ENCODE measurements at regions not wholly inside any gene's neighbourhood (a gene's known extent, or its start where the extent isn't known, plus 50 kb on each side); places are given as distances from the start of the nearest gene placed in this dataset.

DNA sequence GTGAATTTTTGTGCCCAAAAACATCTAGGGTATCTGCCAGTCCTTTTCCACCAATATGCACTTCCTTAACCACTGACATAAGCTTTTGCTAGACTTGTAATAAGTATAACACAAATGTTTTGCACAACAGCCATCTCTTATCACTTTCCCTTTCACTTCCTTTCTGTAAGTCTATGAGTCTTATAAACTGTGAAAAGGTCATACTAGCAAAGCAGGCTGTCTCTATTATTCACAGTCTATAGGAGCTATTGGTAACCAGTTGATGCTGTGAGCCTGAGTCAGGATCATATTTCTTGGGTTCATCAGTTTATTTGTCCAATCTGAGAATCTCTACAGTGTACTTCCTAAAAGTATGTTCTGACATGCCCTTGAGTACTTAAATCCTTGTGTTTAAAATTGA is 172.6 kb downstream of the CHRM3 start:
- H3K4me3 ChIP-seq (ENCODE audit: low read depth, low read length, poor library complexity, severe bottlenecking): no peak overlapping the region
- H3K27me3 ChIP-seq (replicated peaks; ENCODE audit: insufficient read depth, low read depth, low read length, poor library complexity): no peaks in the 10 kb centered on the region
- H3K27ac ChIP-seq (ENCODE audit: low read depth, low read length, poor library complexity, severe bottlenecking): no peak overlapping the region
- POLR2A ChIA-PET (ENCODE audit: low non-redundant PET): no interaction called here
- intact Hi-C loops (cut with micrococcal nuclease; ENCODE audit: unreplicated experiment): no loop called here
- no peaks in the 10 kb centered on the region for H3K4me1 ChIP-seq (ENCODE audit: insufficient read depth, low read length, poor library complexity, severe bottlenecking)
- CTCF ChIA-PET: no interaction called here
- no TSS peak for BruUV-seq (replicated peaks)
- TF ChIP-seq, protein P1, sequence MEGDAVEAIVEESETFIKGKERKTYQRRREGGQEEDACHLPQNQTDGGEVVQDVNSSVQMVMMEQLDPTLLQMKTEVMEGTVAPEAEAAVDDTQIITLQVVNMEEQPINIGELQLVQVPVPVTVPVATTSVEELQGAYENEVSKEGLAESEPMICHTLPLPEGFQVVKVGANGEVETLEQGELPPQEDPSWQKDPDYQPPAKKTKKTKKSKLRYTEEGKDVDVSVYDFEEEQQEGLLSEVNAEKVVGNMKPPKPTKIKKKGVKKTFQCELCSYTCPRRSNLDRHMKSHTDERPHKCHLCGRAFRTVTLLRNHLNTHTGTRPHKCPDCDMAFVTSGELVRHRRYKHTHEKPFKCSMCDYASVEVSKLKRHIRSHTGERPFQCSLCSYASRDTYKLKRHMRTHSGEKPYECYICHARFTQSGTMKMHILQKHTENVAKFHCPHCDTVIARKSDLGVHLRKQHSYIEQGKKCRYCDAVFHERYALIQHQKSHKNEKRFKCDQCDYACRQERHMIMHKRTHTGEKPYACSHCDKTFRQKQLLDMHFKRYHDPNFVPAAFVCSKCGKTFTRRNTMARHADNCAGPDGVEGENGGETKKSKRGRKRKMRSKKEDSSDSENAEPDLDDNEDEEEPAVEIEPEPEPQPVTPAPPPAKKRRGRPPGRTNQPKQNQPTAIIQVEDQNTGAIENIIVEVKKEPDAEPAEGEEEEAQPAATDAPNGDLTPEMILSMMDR (conservative IDR thresholded peaks at IDR 0.05; ENCODE audit: low read depth, low read length): no peak
- no peak for TF ChIP-seq EZH2 (IDR thresholded peaks at IDR 0.05; ENCODE audit: borderline replicate concordance, low read depth, low read length, poor library complexity, severe bottlenecking)
- no peak for DNase-seq (ENCODE audit: low spot score)
- H3K9me3 ChIP-seq (ENCODE audit: low read depth, low read length, poor library complexity, severe bottlenecking): no peaks in the 10 kb centered on the region
- no peaks in the 10 kb centered on the region for H3K36me3 ChIP-seq (ENCODE audit: insufficient read depth, low read length, poor library complexity, severe bottlenecking)

DNA sequence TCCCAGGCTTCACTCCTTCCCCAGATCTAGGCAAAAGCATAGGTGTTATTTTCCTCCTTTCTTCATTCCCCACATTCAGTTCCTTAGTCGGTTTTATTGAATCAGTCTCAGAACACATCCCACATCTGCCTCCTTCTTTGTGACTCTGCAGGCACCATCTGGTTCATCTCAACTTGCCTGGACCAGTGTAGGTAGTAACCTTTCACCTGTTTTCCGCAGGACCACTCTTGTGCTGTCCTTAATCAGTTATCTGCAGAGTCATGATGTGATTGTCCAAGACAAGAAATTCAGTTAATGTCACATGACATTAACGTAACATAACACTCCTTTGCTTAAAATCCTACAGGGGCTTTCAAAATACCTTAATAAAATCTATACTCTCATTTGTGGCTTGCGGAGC is 174.6 kb downstream of the CHRM3 start:
- Histone ChIP-seq H3K4me1 (ENCODE audit: insufficient read depth, low read length, poor library complexity, severe bottlenecking) (no peaks in the 10 kb centered on the region), H3K9me3 (ENCODE audit: low read depth, low read length, poor library complexity, severe bottlenecking) (no peaks in the 10 kb centered on the region), H3K36me3 (ENCODE audit: insufficient read depth, low read length, poor library complexity, severe bottlenecking) (no peaks in the 10 kb centered on the region), H3K4me3 (ENCODE audit: low read depth, low read length, poor library complexity, severe bottlenecking) (no peak overlapping the region), H3K27ac (ENCODE audit: low read depth, low read length, poor library complexity, severe bottlenecking) (no peak overlapping the region), H3K27me3 (replicated peaks; ENCODE audit: insufficient read depth, low read depth, low read length, poor library complexity) (no peaks in the 10 kb centered on the region)
- CTCF ChIA-PET: no interaction called here
- intact Hi-C loops (cut with micrococcal nuclease; ENCODE audit: unreplicated experiment): no loop called here
- POLR2A ChIA-PET (ENCODE audit: low non-redundant PET): no interaction called here
- BruUV-seq (replicated peaks): no TSS peak
- DNase-seq (ENCODE audit: low spot score): no peak
- TF ChIP-seq EZH2 (IDR thresholded peaks at IDR 0.05; ENCODE audit: borderline replicate concordance, low read depth, low read length, poor library complexity, severe bottlenecking): no peak
- TF ChIP-seq, protein P1 (conservative IDR thresholded peaks at IDR 0.05; ENCODE audit: low read depth, low read length): no peak

DNA sequence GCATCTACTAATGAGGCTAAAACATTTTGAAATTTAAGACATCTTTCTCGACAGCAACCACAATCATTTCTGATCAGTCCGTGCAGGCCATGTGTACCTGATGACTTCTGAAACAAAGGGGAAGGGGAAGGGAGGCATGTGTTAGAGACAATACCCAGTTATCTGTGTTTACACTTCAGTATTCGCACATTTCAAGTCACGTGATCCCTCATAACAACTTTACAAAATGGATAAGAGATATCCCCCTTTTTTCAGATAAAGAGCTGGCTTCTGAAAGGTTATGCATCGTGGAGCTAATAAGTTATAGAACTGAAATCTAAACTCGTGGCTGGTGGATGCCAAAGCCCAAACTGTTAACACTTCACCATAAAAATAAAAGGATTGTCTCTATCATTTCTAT is 175.7 kb downstream of the CHRM3 start:
- POLR2A ChIA-PET (ENCODE audit: low non-redundant PET): no interaction called here
- CTCF ChIA-PET: no interaction called here
- BruUV-seq (replicated peaks): no TSS peak
- DNase-seq (ENCODE audit: low spot score): no peak
- no peak overlapping the region for H3K4me3 ChIP-seq (ENCODE audit: low read depth, low read length, poor library complexity, severe bottlenecking)
- H3K27me3 ChIP-seq (replicated peaks; ENCODE audit: insufficient read depth, low read depth, low read length, poor library complexity): no peaks in the 10 kb centered on the region
- H3K4me1 ChIP-seq (ENCODE audit: insufficient read depth, low read length, poor library complexity, severe bottlenecking): no peaks in the 10 kb centered on the region
- intact Hi-C loops (cut with micrococcal nuclease; ENCODE audit: unreplicated experiment): no loop called here
- no peaks in the 10 kb centered on the region for H3K9me3 ChIP-seq (ENCODE audit: low read depth, low read length, poor library complexity, severe bottlenecking)
- H3K36me3 ChIP-seq (ENCODE audit: insufficient read depth, low read length, poor library complexity, severe bottlenecking): no peaks in the 10 kb centered on the region
- H3K27ac ChIP-seq (ENCODE audit: low read depth, low read length, poor library complexity, severe bottlenecking): no peak overlapping the region
- TF ChIP-seq EZH2 (IDR thresholded peaks at IDR 0.05; ENCODE audit: borderline replicate concordance, low read depth, low read length, poor library complexity, severe bottlenecking): no peak
- TF ChIP-seq, protein P1 (conservative IDR thresholded peaks at IDR 0.05; ENCODE audit: low read depth, low read length): no peak
